K562 (cell line): ENCODE measurements at regions not wholly inside any gene's neighbourhood (a gene's known extent, or its start where the extent isn't known, plus 50 kb on each side); places are given as distances from the start of the nearest gene placed in this dataset.

Experiments
- ATAC-seq: fragments of 200-7000 bp; cut with Tn5 transposase; 3 replicates; pipeline ENCODE4 v1.9.1; 2020; ENCODE audit warnings: moderate library complexity
- BruUV-seq: library from RNA; stranded (reverse); fragments of 400-500 nt; replicated peaks from 2 replicates; lab custom pipeline; 2021; lab: Mats Ljungman, UMichigan
- CTCF ChIA-PET: fragments of 300-600 bp; formaldehyde crosslinking; extraction: SDS; loops from one replicate; lab custom pipeline; 2021; ENCODE audit warnings: low intra/inter-chr PET ratio; lab: Yijun Ruan, JAX
- POLR2A ChIA-PET: fragments of 300-600, 350-650 bp; sonication (Branson Sonifier 250); formaldehyde crosslinking; extraction: SDS; loops from one replicate; lab custom pipeline; 2021; ENCODE audit warnings: antibody characterized with exemption, inconsistent platforms; lab: Yijun Ruan, JAX
- DNase-seq, 4 experiments: peaks; one replicate each; pipeline versions ENCODE4 v3.0.0 to v3.0.0-alpha.2; 2011 to 2018; ENCODE audit warnings: low spot score in 3 of 4, mixed read lengths in 3 of 4; ENCODE audit errors: extremely low read depth in 1 of 4
- FAIRE-seq: peaks from 2 replicates; lab custom pipeline; 2011; peaks lifted over from hg19 to GRCh38; lab: Jason Lieb, UNC
- H2AFZ ChIP-seq: 2 replicates; pipeline ENCODE4 v1.6.0; 2011; ENCODE audit warnings: low read depth, low read length, control low read depth, inconsistent platforms
- H3K27ac ChIP-seq: fragments of 200-600 bp; 3 replicates; pipeline ENCODE4 v1.8.0; 2011; ENCODE audit warnings: low read depth, mild to moderate bottlenecking, control low read depth, inconsistent platforms, low read length, moderate library complexity, mixed read lengths; ENCODE audit errors: extremely low read depth
- H3K27me3 ChIP-seq, 2 experiments: fragments of 300-600 bp in 1 of 2; 2 replicates in 1 of 2; 3 replicates in 1 of 2; pipeline versions ENCODE4 v1.6.0 to v1.8.0; 2011; ENCODE audit warnings: inconsistent platforms in 2 of 2, low read length in 2 of 2, mild to moderate bottlenecking in 1 of 2, mixed read lengths in 1 of 2, moderate library complexity in 1 of 2; ENCODE audit not compliant: control insufficient read depth in 2 of 2, insufficient read depth in 2 of 2
- H3K36me3 ChIP-seq: fragments of 300-600 bp; 3 replicates; pipeline ENCODE4 v1.8.0; 2011; ENCODE audit warnings: mild to moderate bottlenecking, low read length, inconsistent platforms; ENCODE audit not compliant: control insufficient read depth, insufficient read depth
- H3K4me1 ChIP-seq, 2 experiments: fragments of 200-600 bp in 1 of 2; replicated peaks in 1 of 2; 2 replicates in 1 of 2; 3 replicates in 1 of 2; pipeline versions ENCODE4 v1.5.1 to v1.8.0; 2011; ENCODE audit warnings: inconsistent platforms in 2 of 2, low read length in 2 of 2, mild to moderate bottlenecking in 1 of 2, mixed read lengths in 1 of 2, moderate library complexity in 1 of 2; ENCODE audit not compliant: control insufficient read depth in 2 of 2, insufficient read depth in 2 of 2
- H3K4me2 ChIP-seq: 2 replicates; pipeline ENCODE4 v1.6.1; 2011; ENCODE audit warnings: low read length, control low read depth, inconsistent platforms, mixed read lengths; ENCODE audit not compliant: insufficient read depth
- H3K4me3 ChIP-seq: fragments of 200-600 bp; sonication (generic), shearing (Covaris generic); 2 replicates; pipeline ENCODE4 v1.5.1; 2016; ENCODE audit warnings: control low read depth, inconsistent platforms
- H3K79me2 ChIP-seq: fragments of 200-600 bp; 3 replicates; pipeline ENCODE4 v1.8.0; 2011; ENCODE audit warnings: low read length, inconsistent platforms; ENCODE audit not compliant: control insufficient read depth, insufficient read depth
- H3K9ac ChIP-seq, 2 experiments: 2 replicates each; pipeline versions ENCODE4 v1.6.0 to v1.6.1; 2011; ENCODE audit warnings: low read depth in 2 of 2, low read length in 2 of 2, control low read depth in 1 of 2, inconsistent platforms in 1 of 2, mild to moderate bottlenecking in 1 of 2, mixed read lengths in 1 of 2; ENCODE audit not compliant: insufficient read depth in 1 of 2
- H3K9me1 ChIP-seq: one replicate; pipeline ENCODE4 v1.6.0; 2011; ENCODE audit warnings: inconsistent platforms, mild to moderate bottlenecking, low read length, moderate library complexity; ENCODE audit not compliant: control insufficient read depth, insufficient read depth
- H3K9me3 ChIP-seq: replicated peaks from 2 replicates; pipeline ENCODE4 v1.5.1; 2011; ENCODE audit warnings: low read depth, low read length, inconsistent platforms; ENCODE audit not compliant: control insufficient read depth, insufficient read depth
- H4K20me1 ChIP-seq: replicated peaks from 2 replicates; pipeline ENCODE4 v1.6.1; 2011; ENCODE audit warnings: low read length, inconsistent platforms, mixed read lengths; ENCODE audit not compliant: control insufficient read depth, insufficient read depth
- POLR3A ChIP-seq: IDR thresholded peaks from 2 replicates; pipeline ENCODE4 v1.6.1; 2011; ENCODE audit warnings: borderline replicate concordance, mild to moderate bottlenecking, moderate library complexity; ENCODE audit not compliant: insufficient read length, insufficient read depth; ENCODE audit errors: extremely low read depth
- RERE ChIP-seq: sonication (generic); formaldehyde crosslinking; IDR thresholded peaks from 2 replicates; pipeline ENCODE4 v1.8.0; 2023; ENCODE audit warnings: missing genetic modification reagents, mild to moderate bottlenecking, borderline replicate concordance
- SFPQ ChIP-seq: fragments of 200-400 bp; formaldehyde crosslinking; IDR thresholded peaks from 2 replicates; pipeline ENCODE4 v1.6.1; 2017; ENCODE audit warnings: mild to moderate bottlenecking, low read depth, low read length, moderate library complexity
- ZNF408 ChIP-seq: fragments of 250-450 bp; sonication (Bioruptor Pico); IDR thresholded peaks from 2 replicates; pipeline ENCODE4 v1.4.0; 2020; ENCODE audit warnings: low read depth, mild to moderate bottlenecking, moderate library complexity
- whole genome bisulfite sequencing: fragments of 100-300 bp; shearing (Covaris generic); methylation state at CpG from one replicate; pipeline ENCODE4 v1.1.6; 2016; ENCODE audit warnings: low coverage, mixed read lengths; ENCODE audit not compliant: insufficient coverage; ENCODE audit errors: missing lambda C conversion rate; 5-methylcytosine and 5-hydroxymethylcytosine counted together
- in situ Hi-C: fragments of 300-500 bp; cut with MboI; formaldehyde crosslinking; loops from 4 replicates; pipeline ENCODE4 v1.15.0; 2018; ENCODE audit warnings: inconsistent platforms, mixed read lengths
- intact Hi-C: fragments of 100-400 bp; cut with micrococcal nuclease; formaldehyde crosslinking; loops from 2 replicates; pipeline ENCODE4 v1.14.2; 2022

GRCh38 chr13:63578796-63579195 is 2163.1 kb upstream of the PCDH20 start (continued):
- no peak for TF ChIP-seq SFPQ
- TF ChIP-seq ZNF408 (CRISPR knock-in tag), result no peak

GRCh38 chr13:63567031-63567430 is 2151.4 kb upstream of the PCDH20 start:
- H3K9ac ChIP-seq, result no peak overlapping the region
- ATAC-seq (no peak), DNase-seq (no peak), FAIRE-seq (no peak)
- H4K20me1 ChIP-seq, result no peaks in the 10 kb centered on the region
- no peak overlapping the region for H3K4me2 ChIP-seq
- in situ Hi-C loops (no loop called here), intact Hi-C loops (no loop called here)
- no CpG with 5 or more reads among the region's 1 CpG for WGBS
- no peaks in the 10 kb centered on the region for H3K36me3 ChIP-seq
- no peak overlapping the region for H3K4me3 ChIP-seq
- H3K4me1 ChIP-seq, result no peaks in the 10 kb centered on the region
- BruUV-seq, result no TSS peak
- H3K27ac ChIP-seq, result no peak overlapping the region
- ChIA-PET POLR2A (no interaction called here), CTCF (no interaction called here)
- TF ChIP-seq RERE (CRISPR knock-in tag) (no peak), POLR3A (no peak)
- H3K79me2 ChIP-seq, result no peaks in the 10 kb centered on the region
- no peak overlapping the region for H2AFZ ChIP-seq
- no peaks in the 10 kb centered on the region for H3K9me1 ChIP-seq
- no peaks in the 10 kb centered on the region for H3K9me3 ChIP-seq
- H3K27me3 ChIP-seq, result no peaks in the 10 kb centered on the region
